Hepatocyte (in vitro differentiated cells): ENCODE measurements at regions not wholly inside any gene's neighbourhood (a gene's known extent, or its start where the extent isn't known, plus 50 kb on each side); places are given as distances from the start of the nearest gene placed in this dataset.

Experiments
- CTCF ChIP-seq: fragments of 200-600 bp; sonication (generic); IDR thresholded peaks from 2 replicates; pipeline ENCODE4 v1.5.1; 2016; ENCODE audit warnings: antibody characterized with exemption, mild to moderate bottlenecking; ENCODE audit not compliant: poor library complexity
- EZH2 ChIP-seq: fragments of 200-600 bp; sonication (generic); IDR thresholded peaks from 2 replicates; pipeline ENCODE4 v1.6.1; 2016; ENCODE audit warnings: antibody characterized with exemption, mild to moderate bottlenecking, borderline replicate concordance
- EZH2phosphoT487 ChIP-seq: fragments of 200-600 bp; sonication (generic); IDR thresholded peaks from one replicate; pipeline ENCODE4 v1.6.1; 2018; ENCODE audit warnings: antibody characterized with exemption, mild to moderate bottlenecking, low read depth, moderate library complexity; ENCODE audit not compliant: unreplicated experiment, severe bottlenecking

- no peak for TF ChIP-seq CTCF
- TF ChIP-seq EZH2 = no peak
- TF ChIP-seq EZH2phosphoT487 = no peak
Measured at GRCh38 chr2:78873526-78873925, 152.0 kb upstream of the REG3G start.
